ENCODE measurements at regions not wholly inside any gene's neighbourhood (a gene's known extent, or its start where the extent isn't known, plus 50 kb on each side); places are given as distances from the start of the nearest gene placed in this dataset.

DNA sequence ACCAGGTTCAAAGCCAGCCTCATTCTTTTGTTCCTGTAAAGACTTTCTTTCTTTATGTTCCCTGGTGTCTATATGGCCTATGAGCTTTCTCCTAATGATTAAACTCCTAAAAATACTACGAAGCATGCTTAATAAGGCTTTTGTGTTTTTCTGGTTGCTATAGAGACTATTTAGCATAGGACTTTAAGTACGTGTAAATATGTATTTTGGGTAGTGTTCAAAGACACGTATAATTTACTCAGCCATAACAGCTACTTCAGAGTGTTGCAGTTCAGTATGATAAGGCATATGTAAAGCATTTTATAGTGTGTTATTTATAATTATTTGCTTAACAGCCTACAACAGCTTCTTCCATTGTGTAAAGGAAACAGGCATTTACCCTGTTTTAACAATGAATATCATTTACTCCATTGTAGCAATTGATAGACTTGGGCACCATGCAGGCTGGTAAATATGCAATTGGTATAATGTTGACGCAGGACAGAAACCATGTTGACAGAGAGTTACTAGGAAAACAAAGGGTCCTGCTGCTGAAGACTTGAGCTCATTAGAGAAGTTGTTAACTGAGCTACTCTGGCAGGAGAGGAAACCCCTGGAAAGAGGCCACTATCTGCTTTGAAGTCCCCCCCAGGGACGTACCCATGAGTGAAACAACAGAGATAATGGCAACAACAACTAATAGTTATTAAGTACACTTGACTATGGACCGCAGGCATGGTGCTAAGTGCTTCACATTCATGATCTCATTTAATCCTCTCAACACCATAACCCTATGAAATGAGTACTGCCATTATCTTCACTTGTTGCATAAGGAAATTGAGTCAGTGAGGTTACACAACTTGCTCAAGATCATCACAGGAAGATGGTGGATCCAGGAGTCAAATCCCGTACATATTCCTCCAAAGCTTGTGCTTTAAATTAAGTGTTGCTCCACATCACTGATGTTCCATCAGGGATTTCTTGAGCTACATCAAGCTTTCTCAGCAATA, 342.2 kb upstream of the DYNLRB2 start:
- TF ChIP-seq POLR2A (IDR thresholded peaks at IDR 0.05; ENCODE audit: low read depth, low read length) (no peak), POU2F2 (IDR thresholded peaks at IDR 0.05; ENCODE audit: low read depth, low read length) (no peak), TAF1 (IDR thresholded peaks at IDR 0.05; ENCODE audit: low read depth, low read length) (no peak), SPI1 (IDR thresholded peaks at IDR 0.05; ENCODE audit: low read depth, low read length) (no peak), POLR2AphosphoS5 (IDR thresholded peaks at IDR 0.05; ENCODE audit: low read depth, low read length) (no peak)
